Stimulated activated CD8-positive, alpha-beta memory T cell treated with anti-CD3 and anti-CD28 coated beads, Interleukin-4, amount 100 ng/mL, for 48 hours (primary cell): ENCODE measurements at regions not wholly inside any gene's neighbourhood (a gene's known extent, or its start where the extent isn't known, plus 50 kb on each side); places are given as distances from the start of the nearest gene placed in this dataset.

Experiments used
- DNase-seq: peaks from one replicate; pipeline ENCODE4 v3.0.0-alpha.2; 2020

DNA sequence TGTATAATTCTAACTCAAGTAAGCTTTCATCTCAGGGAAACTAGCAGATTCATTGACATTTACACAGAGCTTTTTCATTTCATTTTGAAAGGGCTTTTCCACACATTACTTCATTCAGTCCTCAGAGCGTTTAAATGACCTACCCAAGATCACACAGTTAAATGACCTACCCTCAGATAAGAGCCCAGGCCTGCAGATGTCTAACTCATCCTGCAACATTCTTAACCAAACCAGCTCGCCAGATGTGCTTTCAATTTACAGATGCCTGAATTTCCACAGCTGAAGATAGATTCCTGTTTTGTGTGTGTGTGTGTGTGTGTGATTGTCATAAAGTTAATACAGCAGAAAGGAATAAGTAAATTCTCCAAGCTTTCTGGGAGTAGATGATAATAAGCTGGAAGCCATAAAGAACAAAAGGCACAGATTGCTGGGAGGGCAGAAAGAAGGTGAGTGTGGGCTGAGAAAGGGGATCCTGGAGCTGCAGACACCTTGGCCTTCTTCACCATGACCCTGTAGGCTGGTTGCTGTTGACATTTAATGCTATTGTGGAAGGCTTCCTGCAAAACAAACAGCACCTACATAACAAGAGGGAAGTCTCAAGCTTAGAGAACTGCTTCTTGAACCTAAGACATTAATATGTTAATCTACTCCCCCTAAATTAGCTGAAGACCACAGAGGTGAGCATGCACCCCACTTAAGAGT lies 489.7 kb upstream of the CELF2 start:
- DNase-seq = no peak

DNA sequence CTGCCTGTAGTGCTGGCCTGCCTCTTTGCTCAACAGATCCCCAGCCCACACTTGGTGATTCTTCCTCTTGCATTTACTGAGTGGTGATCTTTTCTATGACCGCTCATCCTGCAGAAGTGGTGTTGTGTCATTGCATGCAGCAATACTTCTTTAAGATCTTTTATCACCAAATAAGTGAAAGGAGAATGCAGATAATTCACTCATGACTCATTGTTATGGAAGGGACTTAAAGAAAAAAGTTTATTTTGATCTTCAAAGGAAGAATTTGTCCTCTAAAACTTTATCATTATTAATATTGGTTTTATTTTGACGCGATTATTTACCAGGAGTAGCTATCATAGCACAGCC lies 489.1 kb upstream of the CELF2 start:
- DNase-seq = no peak

- DNase-seq = no peak
Measured at GRCh38 chr10:10530313-10530712, 487.4 kb upstream of the CELF2 start.

DNA sequence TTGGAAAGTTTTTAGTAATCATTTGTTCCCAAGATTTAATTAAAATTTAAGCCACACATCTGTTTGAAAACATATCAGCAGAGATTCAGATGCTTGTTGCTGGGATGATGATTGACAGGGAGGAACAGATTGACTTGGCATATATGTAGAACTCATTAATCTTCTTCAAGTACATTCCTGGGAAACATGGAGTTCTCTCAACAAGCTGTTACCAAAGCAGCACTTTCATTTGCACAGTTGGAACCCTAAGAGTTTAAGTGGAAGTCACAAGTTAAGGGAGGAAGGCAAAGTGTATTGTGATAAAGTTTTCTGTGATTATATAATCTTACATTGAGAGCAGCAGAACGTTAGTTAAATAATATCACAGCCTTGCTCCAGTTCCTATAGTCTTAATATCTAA lies 485.4 kb upstream of the CELF2 start:
- no peak for DNase-seq

DNA sequence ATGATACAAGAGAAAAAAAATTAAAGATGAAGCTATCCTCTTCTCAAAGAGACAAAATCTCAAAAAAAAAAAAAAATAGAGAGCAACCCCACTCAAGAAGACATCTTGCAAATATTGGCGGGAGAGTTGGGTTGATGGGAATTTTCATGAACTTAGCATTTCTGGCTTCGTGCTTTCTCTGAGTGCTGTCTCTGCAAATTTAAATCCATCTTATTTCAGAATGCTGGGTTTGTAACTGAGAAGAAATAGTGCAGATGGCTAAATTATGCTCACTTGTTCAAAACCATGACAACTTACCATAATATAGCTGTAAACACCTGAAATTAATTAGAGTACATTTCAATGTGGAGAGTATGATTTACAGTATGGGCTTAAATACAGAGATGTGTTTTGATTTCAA lies 484.8 kb upstream of the CELF2 start:
- DNase-seq = no peak

GRCh38 chr10:10533437-10533836 lies 484.2 kb upstream of the CELF2 start:
- DNase-seq = no peak

GRCh38 chr10:10538326-10538725 lies 479.3 kb upstream of the CELF2 start:
- DNase-seq = no peak

- DNase-seq = no peak
Measured at GRCh38 chr10:10540398-10540797, 477.3 kb upstream of the CELF2 start.

DNA sequence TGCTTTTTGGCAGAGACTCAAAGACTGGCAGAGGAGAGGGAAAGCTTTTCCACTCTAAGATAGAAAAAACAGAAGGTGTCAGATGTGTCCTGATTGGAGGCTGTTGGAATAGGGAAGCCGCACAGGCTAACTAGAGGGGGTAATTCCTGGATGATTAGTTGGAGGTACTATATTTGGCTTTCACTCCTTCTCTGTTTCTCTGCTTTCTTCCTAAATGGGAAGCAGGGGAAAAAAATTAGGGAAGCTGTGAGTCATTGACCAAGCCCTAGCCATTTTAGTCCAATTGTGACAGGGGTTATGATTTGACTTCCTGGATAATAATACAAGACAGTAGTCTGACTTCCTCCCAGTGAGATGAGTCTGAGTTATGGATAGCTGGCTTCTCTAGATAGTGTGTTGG lies 475.2 kb upstream of the CELF2 start:
- no peak for DNase-seq

- DNase-seq = no peak
Measured at GRCh38 chr10:10544890-10545289, 472.8 kb upstream of the CELF2 start.

DNA sequence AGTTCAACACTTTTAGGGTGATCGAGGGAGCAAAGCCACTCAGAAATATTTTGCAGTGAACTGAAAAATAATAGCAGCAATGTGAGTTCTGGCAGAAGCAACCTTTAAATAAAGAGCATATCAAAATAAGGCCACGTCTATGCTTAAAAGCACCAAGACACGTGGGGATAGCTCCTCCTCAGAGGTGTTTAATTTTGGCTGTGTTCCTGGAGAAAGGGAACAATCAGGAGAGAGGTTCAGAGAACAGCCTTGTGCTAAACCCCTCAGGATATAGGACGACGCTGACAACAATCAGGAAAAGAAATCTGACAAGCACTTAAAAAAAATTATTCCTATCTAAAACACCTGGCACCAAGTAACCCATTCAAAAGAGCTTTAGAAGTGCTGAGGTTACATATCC lies 471.9 kb upstream of the CELF2 start:
- DNase-seq = no peak

DNA sequence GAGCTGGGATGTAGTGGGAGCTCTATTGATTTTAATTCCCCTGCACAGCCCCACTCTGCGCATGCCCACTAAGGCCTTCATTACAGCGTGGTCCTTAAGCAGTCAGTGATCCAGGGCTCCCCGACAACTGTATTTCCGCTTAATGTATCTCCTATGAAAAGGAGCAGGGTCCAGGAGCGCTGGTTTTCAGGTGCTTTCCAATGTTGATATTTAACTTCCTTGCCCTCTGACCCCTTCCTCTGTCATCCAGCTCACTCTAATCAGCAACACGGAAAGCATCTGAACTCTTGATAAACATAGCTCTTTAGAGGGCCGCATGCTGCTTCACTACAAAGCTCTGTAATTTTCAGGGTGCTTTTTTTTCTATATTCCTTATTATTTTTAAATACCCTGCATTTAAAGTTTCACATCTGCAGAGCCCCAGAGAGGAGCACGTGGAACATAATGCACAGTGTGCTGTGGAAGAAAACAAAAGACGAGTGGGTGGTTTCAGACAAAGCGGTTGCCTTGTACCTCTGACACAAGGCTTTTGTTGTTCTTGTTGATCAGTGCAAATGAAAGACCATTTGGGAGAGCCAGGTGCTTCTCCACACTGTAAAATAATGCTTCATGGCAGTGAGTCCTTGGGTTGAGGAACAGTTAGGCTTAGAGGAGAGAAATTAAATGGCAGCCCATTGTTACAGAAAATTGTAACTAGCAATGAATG lies 465.9 kb upstream of the CELF2 start:
- DNase-seq = no peak

DNA sequence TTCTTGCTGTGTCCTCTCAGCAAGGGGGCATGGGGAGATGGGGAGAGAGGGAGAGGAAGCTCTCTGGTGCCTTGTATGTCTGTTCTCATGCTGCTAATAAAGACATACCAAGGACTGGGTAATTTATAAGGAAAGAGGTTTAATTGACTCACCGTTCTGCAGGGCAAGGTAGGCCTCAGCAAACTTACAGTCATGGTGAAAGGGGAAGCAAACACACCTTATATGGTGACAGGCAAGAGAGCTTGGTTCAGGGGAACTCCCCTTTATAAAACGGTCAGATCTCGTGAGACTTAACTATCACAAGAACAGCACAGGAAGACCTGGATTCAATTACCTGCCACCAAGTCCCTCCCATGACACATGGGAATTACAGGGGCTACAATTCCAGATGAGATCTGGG lies 464.7 kb upstream of the CELF2 start:
- DNase-seq = no peak

DNA sequence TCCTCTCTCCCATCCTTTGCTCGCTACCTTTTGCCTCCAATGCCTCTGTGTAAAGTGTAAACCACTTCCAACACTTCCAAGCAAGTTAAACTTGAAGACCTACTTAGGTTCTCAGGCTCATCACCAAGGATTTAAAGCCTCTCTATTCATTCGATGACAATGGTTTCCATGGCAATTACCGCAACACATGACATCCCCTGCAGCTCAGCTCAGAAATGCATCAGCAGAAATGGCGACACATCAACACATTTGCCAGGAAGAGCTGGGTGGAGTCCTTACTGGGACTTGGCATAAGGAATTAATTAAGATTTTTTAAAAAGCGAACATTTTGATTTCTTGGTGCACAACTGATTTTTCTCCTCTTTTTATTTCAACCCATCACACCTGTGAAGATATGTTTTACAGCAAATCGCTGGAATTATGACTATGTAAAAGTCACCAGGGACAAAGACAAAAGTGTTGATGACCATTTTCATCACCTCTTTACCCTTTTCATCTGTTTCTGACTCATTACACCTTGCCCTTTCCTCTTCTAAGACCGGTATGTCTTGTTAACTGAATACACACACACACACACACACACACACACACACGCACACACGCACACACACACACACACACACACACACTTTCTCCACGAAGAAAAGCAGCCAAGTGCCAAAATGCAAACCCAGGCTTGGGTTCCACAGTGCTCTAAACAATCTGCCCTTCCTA lies 453.4 kb upstream of the CELF2 start:
- DNase-seq = no peak

GRCh38 chr10:10576937-10577336 lies 440.7 kb upstream of the CELF2 start:
- no peak for DNase-seq

DNA sequence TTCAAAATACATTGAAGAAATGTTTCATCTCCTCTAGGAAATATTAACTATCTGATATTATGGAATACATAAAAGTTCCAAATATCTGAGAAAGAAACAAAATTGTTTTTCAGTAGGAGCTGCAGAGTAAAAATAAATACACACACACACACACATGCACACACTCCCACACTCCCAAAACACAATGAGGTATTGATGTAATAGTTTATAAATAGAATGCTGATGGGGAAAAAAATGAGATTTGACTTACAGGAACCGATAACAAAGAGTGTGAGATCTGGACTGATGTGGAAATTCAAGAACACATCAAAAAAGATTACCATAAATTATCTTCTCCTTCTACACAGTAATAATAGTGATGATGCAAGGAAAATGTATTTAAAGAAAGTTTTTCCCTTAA lies 438.0 kb upstream of the CELF2 start:
- DNase-seq = no peak

GRCh38 chr10:10584161-10584560 lies 433.5 kb upstream of the CELF2 start:
- no peak for DNase-seq

- no peak for DNase-seq
Measured at GRCh38 chr10:10587744-10588393, 429.8 kb upstream of the CELF2 start.

DNA sequence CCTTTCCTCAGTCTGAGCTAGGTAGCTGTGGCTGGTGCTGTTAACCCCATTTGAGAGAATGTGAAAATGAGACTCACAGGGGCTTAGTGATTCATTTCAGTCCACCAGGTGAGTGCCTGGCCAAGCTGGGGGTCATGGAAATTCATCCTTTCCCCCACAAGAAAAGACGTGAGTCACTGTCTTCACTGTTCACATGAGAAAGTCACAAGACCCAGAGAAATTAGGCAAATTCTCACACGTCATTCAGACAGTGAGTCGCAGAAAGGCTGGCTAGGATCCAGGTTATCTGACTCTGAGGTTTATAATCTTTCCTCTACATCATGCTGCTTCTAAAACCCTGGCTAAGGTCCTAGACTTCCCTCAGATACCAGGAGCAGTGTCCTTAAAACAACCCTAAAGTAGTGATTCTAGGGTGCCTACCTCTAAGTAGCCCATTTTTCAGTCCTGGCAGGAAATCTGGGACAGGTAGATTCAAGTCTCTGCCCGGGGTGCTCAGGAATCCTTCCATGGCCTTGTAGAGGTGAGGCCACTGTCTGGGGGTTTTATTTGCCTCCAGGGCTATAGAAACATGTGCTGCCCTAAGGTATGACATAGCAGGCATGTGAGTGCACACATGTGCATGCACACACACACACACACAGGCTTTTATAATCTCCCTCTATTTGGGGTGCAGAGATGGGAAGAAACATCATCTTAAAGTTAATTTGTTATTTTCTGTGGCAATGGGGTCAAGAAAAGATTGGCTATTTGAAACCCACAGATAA lies 427.9 kb upstream of the CELF2 start:
- peak; percentile 29 for DNase-seq

- no peak for DNase-seq
Measured at GRCh38 chr10:10591715-10592341, 425.8 kb upstream of the CELF2 start.

DNA sequence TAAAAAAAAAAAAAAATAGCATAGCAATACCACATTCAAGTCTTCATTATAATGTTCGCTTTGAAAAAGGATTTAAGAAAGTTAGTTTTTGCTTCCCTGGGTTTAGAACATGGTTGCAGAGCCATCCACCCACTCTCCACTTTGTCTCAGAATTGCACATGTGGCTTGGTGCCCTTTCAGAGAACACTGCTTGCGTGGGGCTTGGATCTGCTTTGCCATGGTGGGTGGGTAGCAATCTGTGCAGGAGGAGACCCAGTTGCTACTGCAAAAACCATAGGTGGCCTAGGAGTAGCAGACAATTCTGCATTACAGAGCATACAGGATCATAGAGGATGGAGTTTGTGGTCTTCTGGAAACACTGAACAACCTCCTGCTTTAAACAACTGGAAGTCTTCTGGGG lies 421.4 kb upstream of the CELF2 start:
- no peak for DNase-seq

DNA sequence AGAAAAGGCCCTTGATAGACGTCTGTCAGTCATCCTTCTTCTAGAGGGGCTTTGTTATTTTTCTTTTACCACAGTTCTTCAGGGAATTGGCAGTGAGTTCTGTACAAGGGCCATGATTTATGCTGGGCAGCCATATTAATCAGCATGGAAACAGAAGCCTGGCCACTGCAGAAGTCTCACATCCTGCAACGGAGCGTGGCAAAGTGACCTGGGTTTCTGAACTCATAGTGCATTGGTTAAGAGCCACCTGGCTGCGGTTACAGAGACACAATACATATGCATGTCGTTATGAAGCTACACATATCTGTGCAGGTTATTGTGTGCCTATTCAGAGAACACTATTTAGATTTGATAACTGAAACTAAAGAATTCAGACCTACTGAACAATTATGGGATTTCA lies 419.4 kb upstream of the CELF2 start:
- DNase-seq = no peak

DNA sequence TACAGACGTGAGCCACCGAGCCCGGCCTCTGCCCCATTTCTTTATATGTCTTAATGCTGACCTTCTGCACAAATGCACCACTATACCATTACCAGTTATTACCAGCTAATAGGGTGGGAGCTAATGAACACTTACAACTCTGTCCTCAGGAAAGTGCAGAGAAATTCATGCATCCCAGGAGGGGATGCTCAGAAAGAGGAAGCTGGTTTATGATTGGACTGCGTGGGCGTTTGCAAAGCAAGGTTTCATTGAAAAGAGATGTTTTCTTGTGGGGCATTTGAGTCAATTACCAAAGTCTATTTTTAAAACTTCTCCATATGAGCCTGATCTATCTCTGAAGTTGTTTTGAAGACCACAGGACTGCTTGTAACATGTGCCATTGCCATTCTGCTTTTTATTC lies 417.7 kb upstream of the CELF2 start:
- DNase-seq = no peak
